GM18861 (cell line): ENCODE measurements at regions not wholly inside any gene's neighbourhood (a gene's known extent, or its start where the extent isn't known, plus 50 kb on each side); places are given as distances from the start of the nearest gene placed in this dataset.
"Not testable (repeated sequence)": the region's sequence is repeated elsewhere in the genome, so short reads cannot be mapped to it uniquely, and the experiment has no call there.

Source experiments
- ATAC-seq: cut with Tn5 transposase; IDR thresholded peaks from one replicate; pipeline ENCODE4 v1.9.1; 2021; ENCODE audit not compliant: unreplicated experiment

DNA sequence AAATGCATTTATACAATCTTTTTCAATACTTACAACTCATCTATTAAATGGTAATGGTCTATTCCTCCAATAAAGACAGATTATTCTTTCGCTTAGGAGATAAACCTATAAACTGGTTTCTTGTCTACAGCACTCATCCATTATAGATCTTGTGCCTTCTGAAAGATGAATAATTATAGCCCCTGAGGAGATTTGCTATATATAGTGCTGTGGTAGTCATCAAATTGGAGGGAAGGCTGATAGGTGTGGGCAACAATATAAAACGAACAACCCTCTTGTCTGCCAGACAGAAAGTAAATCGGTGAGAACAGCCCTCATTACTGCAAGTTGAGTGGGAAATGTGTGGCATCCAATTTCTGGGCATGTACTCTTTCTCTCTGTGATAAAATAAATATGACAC is 292.5 kb upstream of the CNR1 start:
- no peak for ATAC-seq

DNA sequence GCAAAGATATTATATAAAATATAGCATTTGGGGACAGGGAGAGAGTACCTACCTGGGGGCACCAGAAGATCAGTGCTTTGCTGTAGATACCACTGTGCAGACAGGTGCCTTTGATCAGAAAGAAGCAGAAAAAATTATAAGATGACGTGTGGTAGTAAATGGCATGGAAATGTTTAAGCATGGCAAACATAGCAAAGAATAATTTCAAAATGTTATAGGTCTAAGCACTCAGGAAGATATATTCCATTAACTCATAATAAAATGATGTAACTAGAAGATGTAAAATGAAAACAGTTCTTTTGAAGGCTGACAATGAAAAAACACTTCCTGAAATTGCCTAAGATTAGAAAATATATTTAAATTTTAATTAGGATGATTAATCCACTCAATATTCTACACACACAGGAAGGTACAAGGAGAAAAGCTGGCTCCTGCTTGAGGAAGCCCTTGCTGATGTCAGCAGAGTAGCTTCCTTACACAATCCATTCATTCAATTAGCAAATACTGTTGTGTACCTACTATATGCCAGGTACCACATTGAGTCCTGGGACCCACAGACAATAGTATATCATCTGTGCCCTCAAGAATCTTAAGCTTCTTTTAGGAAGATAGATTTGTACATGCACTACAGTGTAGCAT is 290.2 kb upstream of the CNR1 start:
- no peak for ATAC-seq

DNA sequence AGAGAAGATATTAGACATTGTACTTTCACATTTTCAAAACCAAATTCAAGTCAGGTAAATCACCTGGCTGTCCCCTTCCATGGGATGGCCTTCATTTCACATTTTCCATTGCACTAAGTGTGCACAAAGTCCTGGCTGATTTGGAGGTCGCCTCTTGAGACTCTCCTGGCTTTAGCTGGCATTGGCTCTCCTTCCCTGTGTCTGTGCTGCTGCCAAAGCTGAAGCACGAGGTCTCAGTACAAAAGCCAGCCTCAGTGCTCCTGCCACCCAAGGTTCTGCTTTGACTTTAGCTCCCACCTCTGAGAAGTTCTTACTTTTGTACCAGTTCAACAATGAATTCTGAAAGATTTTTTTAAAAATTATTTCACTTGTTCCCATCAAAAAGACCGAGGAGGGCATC is 289.2 kb upstream of the CNR1 start:
- no peak for ATAC-seq

DNA sequence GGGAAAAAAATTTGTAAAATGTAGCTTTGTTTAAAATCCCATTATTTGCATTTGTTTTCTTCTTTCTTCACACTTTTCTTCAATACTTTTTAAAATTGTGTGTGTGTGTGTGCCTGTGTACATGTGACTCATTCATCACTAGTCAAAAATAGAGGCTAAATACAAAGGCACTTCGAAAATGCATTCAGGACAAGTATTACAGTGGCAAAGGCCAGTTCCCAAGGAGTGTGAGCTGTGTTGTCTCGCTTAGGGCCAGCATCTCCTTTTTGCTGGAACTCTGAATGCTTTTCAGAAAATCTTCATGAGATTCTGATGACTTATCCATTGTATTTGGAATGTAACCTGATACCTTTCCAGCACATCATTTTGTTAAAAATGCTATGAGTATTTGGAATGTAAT is 288.5 kb upstream of the CNR1 start:
- ATAC-seq, result no peak

DNA sequence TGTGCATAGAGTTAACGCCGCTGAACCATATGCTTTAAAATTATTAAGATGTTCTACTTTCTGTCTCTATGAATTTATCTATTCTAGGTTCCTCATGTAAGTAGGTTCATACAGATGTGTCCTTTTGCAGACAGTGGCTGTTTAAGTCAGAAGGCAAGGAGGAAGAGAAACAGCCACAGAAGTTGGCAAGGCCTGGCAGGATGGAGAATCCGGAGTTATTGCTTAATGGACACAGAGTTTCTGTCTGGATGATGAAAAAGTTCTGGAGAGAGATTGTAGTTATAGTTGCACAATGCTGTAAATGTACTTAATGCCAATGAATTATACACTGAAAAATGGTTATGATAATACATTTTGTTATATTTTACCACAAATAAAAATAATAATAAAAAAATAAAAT is 283.6 kb upstream of the CNR1 start:
- no peak for ATAC-seq

DNA sequence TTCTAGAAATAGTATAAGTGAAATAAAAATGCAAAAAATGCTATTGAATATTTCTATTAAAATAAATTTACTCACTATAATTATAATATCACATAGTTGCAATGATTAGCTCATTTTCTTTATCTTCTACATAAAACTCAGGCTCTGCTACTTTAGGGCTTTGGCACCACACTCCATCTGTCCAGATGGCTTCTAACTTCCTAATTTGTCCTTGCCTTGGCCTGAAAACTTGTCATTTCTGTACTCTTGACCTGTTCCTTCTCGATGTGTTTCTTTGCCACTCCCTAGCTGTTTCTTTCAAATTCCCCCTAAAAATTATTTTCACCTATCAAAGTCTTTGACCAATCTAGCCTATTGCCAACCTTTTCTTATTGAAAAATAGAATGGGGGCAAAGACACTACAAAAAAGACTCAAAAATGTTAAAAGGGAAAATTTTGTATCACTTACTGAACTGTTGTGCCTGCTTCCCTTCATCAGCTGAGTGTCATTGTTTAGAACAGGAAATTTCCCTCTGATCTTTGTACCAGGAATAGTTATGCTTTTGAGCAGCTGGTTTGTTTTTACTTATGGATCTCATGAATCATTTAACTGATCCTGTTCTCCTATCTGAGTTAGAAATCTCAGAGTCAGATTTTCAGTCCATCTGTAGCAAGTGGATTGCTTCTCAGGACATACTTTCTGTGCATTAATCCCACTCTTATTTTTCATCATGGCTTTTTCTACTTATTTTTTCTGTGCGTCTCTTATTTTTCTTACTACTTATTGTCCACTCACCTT is 279.2 kb upstream of the CNR1 start:
- ATAC-seq, result no peak

DNA sequence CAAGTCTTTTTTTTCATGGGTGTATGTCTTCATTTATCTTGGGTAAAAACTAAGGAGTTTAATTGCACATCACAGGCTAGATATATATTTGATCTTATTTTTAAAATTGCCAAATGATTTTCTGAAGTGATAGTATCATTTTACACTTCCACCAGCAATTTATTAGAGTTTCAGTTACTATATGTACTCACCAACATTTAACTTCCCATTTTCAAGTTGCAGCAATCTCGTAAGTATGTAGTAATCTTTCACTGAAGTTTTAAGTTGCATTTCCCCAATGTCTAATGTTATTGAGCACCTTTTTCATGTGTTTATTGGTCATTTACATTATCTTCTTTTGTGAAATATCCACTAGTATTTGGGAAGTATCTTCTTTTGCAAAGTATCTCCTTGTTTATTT is 277.4 kb upstream of the CNR1 start:
- no peak for ATAC-seq

DNA sequence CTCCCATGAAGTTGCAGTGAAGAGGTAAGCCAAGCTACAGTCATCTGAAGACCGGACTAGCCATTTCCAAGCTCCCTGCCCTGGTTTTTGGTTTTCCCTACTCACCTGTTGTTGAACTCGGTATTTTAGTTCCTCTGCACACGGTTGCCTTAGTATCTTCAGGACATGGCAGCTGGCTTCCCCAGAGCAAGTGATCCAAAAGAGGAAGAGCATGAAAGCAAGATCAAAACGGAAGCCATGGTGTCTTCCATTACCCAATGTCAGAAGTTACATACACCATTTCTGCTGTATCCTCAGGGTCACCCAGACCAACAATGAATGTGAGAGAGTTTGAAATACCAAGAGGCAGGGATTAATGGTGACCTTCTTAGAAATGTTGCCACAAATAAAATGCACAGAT is 276.6 kb upstream of the CNR1 start:
- no peak for ATAC-seq

DNA sequence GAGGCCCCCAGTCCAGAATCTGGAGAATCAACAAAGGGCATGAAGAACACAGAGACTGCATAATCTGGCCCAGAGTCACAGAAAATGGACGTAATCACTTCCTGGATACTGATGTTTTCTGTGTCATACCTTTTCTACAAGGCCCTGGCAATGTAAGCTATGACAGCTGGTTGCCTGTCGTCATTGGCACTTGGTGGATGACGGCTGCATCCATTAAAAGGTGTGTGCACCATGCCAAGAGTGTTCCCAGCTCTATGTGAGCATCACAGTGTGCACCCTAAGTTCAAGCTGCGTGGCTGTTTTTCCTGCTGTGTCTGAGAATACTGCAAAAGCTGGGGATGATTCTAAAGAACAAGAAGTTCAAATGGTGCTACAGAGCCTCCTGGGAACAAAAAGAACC is 275.2 kb upstream of the CNR1 start:
- ATAC-seq, result no peak

DNA sequence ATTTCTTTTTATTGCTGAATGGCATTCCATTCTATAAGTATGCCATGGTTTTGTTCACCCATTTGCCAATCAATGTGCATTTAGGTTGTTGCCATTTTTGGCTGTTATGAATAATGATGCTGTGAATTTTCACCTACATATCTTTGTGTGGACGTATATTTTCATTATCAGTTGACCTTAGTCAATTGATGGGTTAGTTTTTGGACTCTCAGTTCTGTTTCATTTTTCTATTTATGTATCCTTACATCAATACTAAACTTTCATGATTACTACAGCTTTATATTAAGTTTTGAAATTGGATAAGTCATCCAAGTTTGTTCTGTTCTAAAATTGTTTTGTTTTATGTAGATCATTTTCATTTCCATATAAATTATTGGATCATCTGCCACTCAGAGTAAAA is 261.9 kb upstream of the CNR1 start:
- ATAC-seq, result no peak

DNA sequence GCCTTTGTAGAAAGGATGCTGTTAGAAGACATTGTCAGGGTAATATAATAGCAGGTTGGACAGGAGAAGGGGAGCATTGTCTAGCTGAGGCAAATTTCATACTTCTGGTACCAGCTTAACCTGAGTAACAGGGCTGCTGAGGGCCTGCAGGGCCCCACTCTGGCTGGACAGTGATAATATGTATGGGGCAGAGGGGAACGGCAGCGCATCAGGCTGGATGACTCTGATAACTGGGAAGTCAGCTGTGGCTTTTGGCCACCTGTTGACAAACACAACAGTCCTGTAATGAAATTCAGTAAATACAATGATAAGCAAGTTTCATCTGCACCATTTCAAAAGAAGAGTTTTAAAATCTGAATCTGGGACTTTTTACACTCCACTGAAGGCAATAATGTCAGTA is 259.9 kb upstream of the CNR1 start:
- no peak for ATAC-seq

DNA sequence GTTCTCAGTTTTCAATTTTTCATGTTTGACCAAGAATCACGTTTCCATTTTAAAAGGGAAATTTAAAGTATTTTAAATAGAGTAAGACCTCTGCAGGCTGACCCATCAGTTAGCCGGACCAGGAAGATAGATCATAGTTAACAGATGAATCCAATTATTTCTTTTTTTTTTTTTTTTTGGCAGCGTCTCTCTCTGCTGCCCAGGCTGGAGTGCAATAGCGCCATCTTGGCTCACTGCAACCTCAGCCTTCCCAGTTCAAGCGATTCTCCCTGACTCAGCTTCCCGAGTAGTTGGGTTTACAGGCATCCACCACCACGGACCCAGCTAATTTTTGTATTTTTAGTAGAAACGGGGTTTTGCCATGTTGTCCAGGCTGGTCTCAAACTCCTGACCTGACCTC is 256.7 kb upstream of the CNR1 start:
- ATAC-seq, result no peak

DNA sequence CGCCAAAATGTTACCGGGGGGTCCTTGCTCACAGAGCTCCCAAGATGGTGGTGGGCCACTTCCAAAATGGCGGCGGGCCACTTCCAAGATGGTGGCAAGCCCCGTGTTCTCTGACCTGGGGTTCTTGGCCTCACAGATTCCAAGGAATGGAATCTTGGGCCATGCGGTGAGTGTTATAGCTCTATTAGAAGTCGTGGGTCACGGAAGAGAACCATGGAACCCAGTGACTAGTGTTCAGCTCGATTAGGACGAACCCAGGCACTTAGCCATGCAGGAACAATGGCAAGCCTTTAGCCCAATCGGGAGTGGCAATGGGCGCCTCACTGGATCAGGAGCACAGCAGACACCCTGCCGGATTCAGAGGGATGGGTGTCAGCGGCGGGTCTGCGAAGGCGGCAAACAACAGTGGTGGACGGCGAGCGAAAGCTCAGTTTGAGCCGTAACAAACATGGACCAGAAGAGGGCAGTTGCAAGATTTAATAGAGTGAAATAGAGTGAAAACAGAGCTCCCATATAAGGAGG is 254.9 kb upstream of the CNR1 start:
- not testable (repeated sequence) for ATAC-seq

DNA sequence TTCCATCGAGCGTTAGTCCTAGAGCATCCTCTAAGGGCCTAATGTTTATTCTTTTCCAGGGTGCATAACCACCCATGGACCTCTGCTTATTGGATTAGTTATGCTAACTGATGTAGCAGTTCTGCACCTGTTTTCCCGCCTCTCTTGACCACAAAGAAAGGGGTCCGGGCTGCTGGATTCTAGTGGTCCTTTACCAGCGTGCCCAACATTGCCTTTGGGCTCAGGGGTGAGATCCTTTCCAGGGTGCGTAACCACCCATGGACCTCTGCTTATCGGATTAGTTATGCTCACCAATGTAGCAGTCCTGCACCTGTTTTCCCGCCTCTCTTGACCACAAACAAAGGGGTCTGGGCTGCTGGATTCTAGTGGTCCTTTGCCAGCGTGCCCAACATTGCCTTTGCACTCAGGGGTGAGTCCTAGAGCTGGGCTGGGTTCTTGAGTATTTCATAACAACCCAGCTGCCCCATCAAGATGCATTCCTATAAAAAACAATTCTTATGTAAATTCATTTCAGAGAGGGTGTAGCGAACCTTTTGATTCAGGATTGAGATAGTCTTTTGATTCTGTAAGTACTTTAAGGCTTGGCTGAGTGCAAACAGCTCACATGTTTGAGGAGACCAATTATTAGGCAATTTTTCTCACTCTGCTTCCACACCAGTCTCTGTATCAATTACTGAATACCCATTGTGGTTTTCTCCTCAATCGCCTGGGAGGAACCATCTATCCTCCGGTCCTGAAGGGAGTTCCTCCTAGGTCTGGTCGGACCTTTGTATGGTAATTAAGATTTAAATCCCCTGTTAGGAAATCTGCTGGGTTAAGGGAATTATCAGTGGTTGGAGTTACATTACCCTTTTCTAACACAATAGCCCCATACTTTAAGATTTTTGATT is 253.0 kb upstream of the CNR1 start:
- not testable (repeated sequence) for ATAC-seq

DNA sequence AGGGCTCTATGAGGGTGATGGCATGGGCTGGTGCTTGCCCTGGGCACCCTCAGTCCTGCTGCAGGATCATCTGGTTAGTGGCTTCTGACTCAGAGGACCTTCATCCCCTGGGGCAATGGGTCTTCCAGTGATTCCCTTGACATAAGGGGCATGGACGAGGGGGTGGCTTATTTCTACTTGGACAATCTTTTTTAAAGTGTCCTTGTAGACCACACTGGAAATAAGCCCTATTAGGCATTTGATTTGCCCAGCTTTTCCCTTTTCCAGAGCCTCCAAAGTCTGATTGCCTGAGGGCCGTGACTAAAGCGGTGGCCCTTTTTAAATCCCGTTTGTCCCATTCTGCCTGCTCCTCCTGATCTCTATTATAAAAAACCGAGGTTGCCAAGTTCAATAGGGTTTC is 251.2 kb upstream of the CNR1 start:
- not testable (repeated sequence) for ATAC-seq

DNA sequence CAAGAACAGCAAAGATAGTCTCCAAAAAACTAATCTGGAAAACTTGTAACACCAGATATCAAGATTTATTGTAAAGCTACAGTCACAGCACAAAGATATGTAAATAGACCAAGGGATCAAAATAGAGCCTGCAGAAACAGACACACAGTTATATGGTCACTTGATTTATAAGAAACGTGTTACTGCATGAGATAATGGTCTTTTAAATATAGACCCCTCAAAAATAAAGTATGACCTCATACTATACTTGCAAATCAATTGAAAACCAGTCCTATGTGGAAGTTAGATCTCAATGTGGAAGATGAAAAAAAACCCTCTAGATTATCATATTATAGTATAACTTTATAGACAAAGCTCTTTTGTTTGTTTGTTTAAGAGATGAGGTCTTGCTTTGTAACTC is 247.3 kb upstream of the CNR1 start:
- no peak for ATAC-seq

DNA sequence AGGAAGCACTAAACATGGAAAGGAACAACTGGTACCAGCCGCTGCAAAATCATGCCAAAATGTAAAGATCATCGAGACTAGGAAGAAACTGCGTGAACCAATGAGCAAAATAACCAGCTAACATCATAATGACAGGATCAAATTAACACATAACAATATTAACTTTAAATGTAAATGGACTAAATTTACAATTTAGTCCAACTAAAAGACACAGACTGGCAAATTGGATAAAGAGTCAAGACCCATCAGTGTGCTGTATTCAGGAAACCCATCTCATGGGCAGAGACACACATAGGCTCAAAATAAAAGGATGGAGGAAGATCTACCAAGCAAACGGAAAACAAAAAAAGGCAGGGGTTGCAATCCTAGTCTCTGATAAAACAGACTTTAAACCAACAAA is 242.2 kb upstream of the CNR1 start:
- ATAC-seq, result not testable (repeated sequence)

DNA sequence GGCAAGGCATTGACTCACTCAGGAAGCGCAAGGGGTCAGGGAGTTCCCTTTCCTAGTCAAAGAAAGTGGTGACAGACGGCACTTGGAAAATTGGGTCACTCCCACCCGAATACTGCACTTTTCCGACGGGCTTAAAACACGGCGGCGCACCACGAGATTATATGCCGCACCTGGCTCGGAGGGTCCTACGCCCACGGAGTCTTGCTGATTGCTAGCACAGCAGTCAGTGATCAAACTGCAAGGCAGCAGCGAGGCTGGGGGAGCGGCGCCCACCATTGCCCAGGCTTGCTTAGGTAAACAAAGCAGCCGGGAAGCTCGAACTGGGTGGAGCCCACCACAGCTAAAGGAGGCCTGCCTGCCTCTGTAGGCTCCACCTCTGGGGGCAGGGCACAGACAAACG is 240.5 kb upstream of the CNR1 start:
- not testable (repeated sequence) for ATAC-seq

DNA sequence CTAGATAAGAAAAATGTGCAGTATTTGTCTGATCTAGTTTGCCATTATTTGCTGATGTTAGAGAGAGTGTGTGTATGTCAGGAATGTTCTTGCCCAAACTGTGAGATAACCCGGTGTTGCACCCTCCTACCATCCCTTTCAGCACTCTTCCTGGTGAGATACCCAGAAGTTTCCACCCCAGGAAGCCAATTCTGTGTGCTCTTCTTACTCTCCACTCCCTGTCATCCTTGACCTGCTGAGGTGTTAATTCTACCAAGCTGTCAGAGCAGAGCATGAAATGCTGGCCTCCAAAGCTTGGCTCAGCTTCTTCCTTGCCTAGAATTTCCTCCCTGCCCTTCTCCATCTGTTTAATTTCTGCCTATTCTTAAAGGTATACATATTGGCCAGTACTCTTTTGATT is 237.3 kb upstream of the CNR1 start:
- no peak for ATAC-seq

DNA sequence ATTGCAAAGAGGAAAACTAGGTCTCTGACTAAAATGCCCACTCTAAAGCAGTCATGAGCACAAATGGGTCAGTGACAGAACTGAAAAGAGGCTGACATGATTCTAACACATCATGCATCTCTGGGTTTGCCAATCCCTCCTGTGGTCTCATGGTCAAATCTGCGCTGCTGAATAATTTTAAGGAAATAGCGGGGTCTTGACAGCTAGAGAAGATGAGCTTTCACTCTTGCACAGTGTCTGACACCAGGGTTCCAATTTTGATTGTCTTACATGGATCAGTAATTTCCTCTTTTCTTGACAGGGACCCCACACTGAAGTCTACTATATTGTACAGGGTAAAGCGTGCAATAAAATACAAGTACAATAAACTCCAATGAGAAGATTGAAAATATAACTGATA is 236.8 kb upstream of the CNR1 start:
- no peak for ATAC-seq

DNA sequence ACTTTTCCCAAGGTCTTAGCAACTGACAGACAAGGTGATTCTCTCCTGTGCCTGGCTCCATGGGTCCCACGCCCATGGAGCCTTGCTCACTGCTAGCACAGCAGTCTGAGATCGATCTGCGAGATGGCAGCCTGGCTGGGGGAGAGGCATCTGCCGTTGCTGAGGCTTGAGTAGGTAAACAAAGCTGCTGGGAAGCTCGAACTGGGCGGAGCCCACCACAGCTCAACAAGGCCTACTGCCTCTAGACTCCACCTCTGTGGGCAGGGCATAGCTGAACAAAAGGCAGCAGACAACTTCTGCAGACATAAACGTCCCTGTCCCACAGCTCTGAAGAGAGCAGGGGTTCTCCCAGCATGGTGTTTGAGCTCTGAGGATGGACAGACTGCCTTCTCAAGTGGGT is 224.9 kb upstream of the CNR1 start:
- not testable (repeated sequence) for ATAC-seq

DNA sequence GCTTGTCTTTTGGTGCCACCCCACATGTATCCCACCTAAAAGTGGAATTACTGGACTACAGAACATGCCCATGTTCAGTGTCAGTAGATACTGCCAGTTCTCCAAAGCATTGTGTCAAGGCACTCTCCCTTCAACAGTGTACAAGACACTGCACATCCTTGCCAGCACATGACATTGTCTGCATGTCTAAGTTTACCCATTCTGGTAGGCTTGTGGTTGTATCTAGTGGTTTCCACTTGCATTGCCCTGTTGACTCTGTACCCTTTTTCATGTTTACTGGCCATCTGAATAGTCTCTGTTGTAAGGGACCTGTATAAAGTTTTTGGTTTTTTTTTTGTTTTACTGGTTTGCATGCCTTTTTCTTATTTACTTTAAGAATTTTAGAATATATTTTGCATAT is 222.4 kb upstream of the CNR1 start:
- ATAC-seq, result no peak
